IPS-NIHi7 (cell line): ENCODE measurements at regions not wholly inside any gene's neighbourhood (a gene's known extent, or its start where the extent isn't known, plus 50 kb on each side); places are given as distances from the start of the nearest gene placed in this dataset.

Experiments
- DNase-seq: peaks from one replicate; pipeline ENCODE4 v3.0.0; 2012; ENCODE audit warnings: mixed read lengths; ENCODE audit errors: extremely low spot score

- no peak for DNase-seq
Observed at GRCh38 chr17:63132459-63132911, 166.4 kb downstream of the TANC2 start.

- DNase-seq: no peak
Observed at GRCh38 chr17:63133491-63133890, 167.5 kb downstream of the TANC2 start.

DNA sequence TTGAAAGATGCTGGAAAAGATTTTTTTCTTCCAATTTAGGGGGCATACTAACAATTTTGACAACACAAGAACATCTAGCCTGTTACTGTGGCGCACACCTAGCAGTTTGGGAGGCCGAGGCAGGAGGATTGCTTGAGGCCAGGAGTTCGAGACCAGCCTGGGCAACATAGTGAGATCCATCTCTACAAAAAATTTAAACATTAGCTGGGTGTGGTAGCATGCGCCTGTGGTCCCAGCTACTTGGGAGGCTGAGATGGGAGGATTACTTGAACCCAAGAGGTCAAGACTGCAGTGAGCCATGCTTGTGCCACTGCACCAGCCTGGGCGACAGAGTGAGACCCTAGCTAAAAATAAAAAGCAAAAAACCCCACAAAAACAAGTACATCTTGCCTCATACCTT, 168.8 kb downstream of the TANC2 start:
- DNase-seq: no peak

DNA sequence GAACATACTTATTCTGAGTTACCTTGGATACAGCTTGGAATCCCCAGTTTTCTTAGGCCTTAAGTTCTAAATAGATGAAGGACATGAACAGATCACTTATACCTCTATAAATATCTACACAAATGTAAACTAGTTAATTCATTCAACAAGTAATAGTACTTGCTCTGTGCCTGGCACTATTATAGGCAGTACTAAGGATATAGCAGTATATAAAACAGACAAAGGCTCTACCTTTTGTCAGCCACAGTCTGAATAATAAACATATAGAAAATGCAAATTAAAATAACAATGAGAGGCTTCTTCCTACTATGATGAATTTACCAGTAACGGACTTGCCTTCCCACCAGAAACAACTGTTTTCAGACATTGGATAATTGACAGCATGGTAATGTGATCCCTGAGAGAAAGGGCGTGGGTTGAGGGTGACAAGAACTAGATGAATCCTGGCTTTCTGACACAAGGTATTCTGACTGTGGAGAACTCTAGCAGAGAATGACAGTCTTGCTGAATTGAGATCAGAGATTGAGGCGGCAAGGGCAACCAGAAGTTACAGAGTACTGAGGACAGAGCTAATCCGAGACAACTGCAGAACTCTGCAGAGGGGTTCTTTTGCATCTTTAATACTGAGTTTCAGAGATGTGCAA, 170.5 kb downstream of the TANC2 start:
- DNase-seq: peak; percentile 12

- DNase-seq: no peak
Observed at GRCh38 chr17:63137163-63137562, 171.1 kb downstream of the TANC2 start.

DNA sequence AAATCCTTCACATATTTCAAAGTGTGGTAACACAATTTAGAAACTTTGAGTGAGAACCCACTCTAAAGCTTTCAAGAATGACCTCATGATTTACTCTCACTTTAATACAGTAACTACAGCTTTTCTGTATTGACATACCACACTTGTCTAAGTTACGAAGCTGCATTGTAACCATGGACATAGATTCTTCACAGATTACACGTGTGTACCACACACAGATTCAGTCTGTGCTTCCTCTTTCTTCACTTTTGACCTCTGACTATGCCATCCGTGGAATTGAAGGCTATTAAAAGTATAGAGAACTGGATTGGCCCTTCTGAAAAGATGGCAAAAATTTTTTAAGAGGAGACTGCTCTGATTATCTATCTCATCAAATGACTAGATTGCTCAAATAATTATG, 172.7 kb downstream of the TANC2 start:
- no peak for DNase-seq

DNA sequence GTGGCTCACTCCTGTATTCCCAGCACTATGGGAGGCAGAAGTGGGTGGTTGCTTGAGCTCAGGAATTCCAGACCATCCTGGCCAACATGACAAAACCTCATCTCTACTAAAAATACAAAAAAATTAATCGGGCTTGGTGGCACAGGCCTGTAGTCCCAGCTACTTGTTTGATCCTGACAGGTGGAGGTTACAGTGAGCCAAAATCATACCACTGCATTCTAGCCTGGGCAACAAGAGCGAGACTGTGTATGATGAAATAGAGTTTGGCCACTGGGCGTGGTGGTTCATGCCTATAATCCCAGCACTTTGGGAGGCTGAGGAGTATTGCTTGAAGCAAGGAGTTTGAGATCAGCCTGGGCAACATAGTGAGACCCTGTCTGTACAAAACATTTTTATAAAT, 173.3 kb downstream of the TANC2 start:
- DNase-seq: no peak

DNA sequence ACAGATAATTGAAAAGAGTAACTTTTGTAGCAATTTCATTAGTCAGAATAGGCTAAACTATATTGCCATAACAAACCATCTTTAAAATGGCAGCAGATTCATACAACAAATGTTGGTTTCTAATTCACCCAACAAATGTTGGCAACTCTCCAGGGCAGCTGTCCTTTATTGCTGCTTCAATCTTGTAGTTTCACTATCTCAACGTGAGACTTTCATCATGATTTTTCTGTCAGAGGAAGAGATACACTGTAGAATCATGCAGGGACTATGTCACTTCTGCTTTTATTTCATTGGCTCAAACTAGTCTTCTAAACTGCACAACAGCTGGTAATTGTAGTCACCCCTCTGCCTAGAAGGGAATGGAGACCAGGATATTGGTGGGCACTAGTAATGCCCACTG, 174.2 kb downstream of the TANC2 start:
- no peak for DNase-seq

- no peak for DNase-seq
Observed at GRCh38 chr17:63142836-63143235, 176.8 kb downstream of the TANC2 start.

DNA sequence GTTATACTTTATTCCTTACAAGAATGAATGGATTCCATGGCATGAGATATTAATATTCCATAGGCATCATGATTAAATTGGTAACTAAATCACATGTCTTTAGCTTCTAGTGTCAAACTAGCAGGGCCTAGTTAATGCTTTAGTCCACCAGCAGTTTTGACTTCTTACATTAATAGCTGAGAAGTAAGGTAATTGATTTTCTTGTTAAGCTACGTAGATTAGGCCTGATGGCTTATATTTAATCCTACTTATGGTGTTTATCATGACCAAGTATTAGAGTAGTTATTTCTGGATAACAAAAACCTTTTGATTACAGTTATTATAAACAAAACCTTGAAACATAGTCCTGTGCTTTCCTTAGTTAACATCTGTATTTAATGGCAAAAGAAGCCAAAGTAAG, 184.5 kb downstream of the TANC2 start:
- no peak for DNase-seq

DNA sequence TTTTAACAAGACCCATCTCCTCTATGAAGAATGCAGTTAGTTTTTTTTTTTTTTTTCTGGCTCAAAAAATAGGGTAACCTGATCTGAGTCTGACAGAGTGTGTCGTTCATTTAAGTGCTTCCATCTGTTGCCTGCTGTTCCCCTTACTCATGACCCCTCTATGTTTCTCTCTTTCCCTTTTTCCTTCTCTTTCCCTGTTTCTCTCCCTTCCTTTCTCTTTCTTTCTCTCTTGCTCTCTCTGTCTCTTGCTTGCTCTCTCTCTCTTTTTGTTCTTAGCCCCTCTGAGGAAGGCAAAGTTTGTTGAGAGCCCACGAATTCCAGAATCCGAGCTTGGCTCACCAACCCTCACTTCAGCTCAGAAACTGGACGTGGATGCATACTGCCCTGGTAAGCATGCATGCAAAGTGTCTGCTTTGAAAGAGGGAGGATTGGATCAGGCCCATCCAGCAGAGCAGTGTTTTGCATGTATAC, 185.0 kb downstream of the TANC2 start:
- no peak for DNase-seq

GRCh38 chr17:63151941-63152523, 186.0 kb downstream of the TANC2 start:
- no peak for DNase-seq

GRCh38 chr17:63153488-63153887, 187.5 kb downstream of the TANC2 start:
- DNase-seq: no peak

DNA sequence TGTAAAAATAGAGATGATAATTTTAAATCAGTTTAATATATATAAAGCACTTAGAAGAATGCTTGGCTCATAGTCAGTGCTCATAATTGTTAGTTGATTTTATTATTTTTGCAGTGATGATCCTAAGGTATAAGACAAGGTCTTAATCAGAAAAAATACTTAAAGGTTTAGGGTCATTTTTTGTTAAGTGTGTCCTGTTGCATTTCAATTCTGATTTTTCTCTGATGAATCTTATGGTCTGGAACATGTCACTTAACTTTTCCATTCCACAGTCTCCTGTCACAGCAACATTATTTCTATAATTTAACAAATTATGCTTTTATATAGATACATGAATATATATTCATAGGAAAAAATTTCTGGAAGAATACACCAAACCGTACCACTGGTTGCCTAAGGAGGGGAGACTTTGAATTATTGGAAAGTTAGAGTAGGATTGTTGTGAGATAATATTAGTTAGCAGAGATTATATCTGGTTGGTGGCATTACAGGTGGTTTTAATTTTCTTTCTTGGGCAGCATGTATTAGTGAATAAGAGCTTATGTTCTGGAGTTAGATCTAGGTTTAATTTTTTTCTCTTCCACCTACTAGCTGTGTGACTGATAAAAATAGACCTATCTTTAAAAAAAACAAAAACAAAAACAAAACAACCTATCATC, 188.7 kb downstream of the TANC2 start:
- no peak for DNase-seq

DNA sequence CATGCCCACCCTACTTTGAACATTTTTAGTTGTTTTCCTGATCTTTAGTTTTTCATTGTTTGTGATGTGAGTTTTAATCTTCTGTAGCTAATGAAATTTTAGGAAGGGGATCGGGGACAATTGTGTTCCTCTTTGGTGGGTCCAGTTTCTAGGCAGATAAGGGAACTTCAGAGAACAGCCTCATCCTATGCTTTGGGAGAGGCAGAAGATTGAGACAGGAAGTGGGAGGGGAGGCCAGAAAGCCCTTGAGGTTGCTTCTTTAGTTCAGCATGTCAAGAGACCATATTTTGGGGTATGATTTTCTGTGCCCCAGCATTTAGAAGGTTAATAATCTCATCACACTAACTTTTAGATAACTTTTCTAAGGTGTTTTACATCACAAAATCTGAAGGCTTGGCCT, 191.0 kb downstream of the TANC2 start:
- no peak for DNase-seq

GRCh38 chr17:63162406-63163157, 196.5 kb downstream of the TANC2 start:
- no peak for DNase-seq

- DNase-seq: no peak
Observed at GRCh38 chr17:63163158-63163520, 197.1 kb downstream of the TANC2 start.

- DNase-seq: no peak
Observed at GRCh38 chr17:63165400-63165799, 199.4 kb downstream of the TANC2 start.

DNA sequence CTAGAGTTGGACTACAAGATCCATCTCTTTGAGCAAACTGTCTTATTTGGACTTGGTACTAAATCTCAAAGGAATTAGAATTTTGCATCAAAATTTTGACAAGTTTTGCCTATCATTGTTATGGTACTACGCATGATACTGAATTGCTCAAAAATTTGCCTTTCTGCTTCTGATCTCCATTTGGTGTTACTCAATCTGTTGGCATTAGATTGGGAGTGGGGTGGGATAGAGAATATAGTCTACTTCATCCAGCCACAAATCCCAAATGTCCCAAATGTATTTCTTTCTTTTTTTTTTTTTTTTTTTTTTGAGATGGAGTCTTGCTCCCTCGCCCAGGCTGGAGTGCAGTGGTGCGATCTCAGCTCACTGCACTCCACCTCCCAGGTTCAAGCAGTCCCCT, 204.8 kb downstream of the TANC2 start:
- DNase-seq: no peak

GRCh38 chr17:63171428-63172393, 205.7 kb downstream of the TANC2 start:
- no peak for DNase-seq

DNA sequence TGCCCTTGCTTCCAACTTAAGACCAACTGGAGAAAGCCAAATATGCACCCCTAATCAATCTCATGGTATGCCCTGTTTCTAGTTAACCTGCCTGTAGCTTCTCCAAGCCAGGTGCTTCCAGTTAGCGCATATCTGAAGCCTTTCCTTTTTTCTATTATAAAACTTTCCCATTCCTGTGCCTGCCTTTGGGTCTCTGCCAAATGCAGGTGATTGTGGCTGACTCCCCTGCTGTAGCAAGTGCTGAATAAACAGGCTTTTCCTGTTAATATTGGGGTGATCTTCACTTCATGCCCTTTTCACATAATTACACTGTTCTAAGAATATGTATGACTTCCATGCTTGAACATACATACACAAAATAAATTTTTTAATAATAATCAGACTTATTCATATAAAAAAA, 207.4 kb downstream of the TANC2 start:
- DNase-seq: no peak
